HCEC 1CT (cell line): ENCODE measurements at regions not wholly inside any gene's neighbourhood (a gene's known extent, or its start where the extent isn't known, plus 50 kb on each side); places are given as distances from the start of the nearest gene placed in this dataset.
A peak's percentile ranks its signal among the peaks of the same experiment; 100 is the strongest.
"Not testable (repeated sequence)": the region's sequence is repeated elsewhere in the genome, so short reads cannot be mapped to it uniquely, and the experiment has no call there.

Experiments
- DNase-seq: peaks from one replicate; pipeline ENCODE4 v3.0.0-alpha.2; 2017

- DNase-seq, result no peak
Observed at GRCh38 chr11:128151780-128152179, 435.6 kb downstream of the ETS1 start.

- DNase-seq, result no peak
Observed at GRCh38 chr11:128151338-128151737, 436.0 kb downstream of the ETS1 start.

GRCh38 chr11:128148208-128148607 lies 439.1 kb downstream of the ETS1 start:
- no peak for DNase-seq

GRCh38 chr11:128146926-128147605 lies 440.3 kb downstream of the ETS1 start:
- peak; percentile 49 for DNase-seq

GRCh38 chr11:128140293-128140692 lies 447.1 kb downstream of the ETS1 start:
- DNase-seq, result not testable (repeated sequence)

GRCh38 chr11:128135451-128135850 lies 451.9 kb downstream of the ETS1 start:
- no peak for DNase-seq

- DNase-seq, result no peak
Observed at GRCh38 chr11:128133501-128133900, 453.9 kb downstream of the ETS1 start.

- no peak for DNase-seq
Observed at GRCh38 chr11:128130052-128130451, 457.3 kb downstream of the ETS1 start.

GRCh38 chr11:128125723-128126122 lies 461.6 kb downstream of the ETS1 start:
- DNase-seq, result no peak

GRCh38 chr11:128116885-128117284 lies 470.5 kb downstream of the ETS1 start:
- no peak for DNase-seq

- no peak for DNase-seq
Observed at GRCh38 chr11:128116447-128116846, 470.9 kb downstream of the ETS1 start.

- DNase-seq, result no peak
Observed at GRCh38 chr11:128105950-128106349, 481.4 kb downstream of the ETS1 start.

- no peak for DNase-seq
Observed at GRCh38 chr11:128105511-128105910, 481.8 kb downstream of the ETS1 start.

GRCh38 chr11:128103278-128103873 lies 484.0 kb downstream of the ETS1 start:
- no peak for DNase-seq

GRCh38 chr11:128098781-128099180 lies 488.6 kb downstream of the ETS1 start:
- DNase-seq, result no peak

- peak; percentile 84 for DNase-seq
Observed at GRCh38 chr11:128095466-128095981, 491.8 kb downstream of the ETS1 start.

GRCh38 chr11:128093689-128094088 lies 493.7 kb downstream of the ETS1 start:
- no peak for DNase-seq

- no peak for DNase-seq
Observed at GRCh38 chr11:128089962-128090361, 497.4 kb downstream of the ETS1 start.

GRCh38 chr11:128086794-128087193 lies 500.6 kb downstream of the ETS1 start:
- no peak for DNase-seq

- DNase-seq, result no peak
Observed at GRCh38 chr11:128085276-128085675, 502.1 kb downstream of the ETS1 start.

GRCh38 chr11:128082574-128082973 lies 504.8 kb downstream of the ETS1 start:
- no peak for DNase-seq

- no peak for DNase-seq
Observed at GRCh38 chr11:128069665-128070064, 517.7 kb downstream of the ETS1 start.

- DNase-seq, result no peak
Observed at GRCh38 chr11:128067780-128068179, 519.6 kb downstream of the ETS1 start.

- no peak for DNase-seq
Observed at GRCh38 chr11:128066399-128066798, 521.0 kb downstream of the ETS1 start.
